SH-SY5Y (cell line): ENCODE measurements at regions not wholly inside any gene's neighbourhood (a gene's known extent, or its start where the extent isn't known, plus 50 kb on each side); places are given as distances from the start of the nearest gene placed in this dataset.

Experiments used
- GATA2 ChIP-seq: IDR thresholded peaks from 2 replicates; pipeline ENCODE4 v1.6.1; 2011; ENCODE audit warnings: mild to moderate bottlenecking, low read depth, low read length
- GATA3 ChIP-seq: IDR thresholded peaks from 2 replicates; pipeline ENCODE4 v1.6.1; 2011; ENCODE audit warnings: low read depth, mild to moderate bottlenecking, low read length, moderate library complexity

DNA sequence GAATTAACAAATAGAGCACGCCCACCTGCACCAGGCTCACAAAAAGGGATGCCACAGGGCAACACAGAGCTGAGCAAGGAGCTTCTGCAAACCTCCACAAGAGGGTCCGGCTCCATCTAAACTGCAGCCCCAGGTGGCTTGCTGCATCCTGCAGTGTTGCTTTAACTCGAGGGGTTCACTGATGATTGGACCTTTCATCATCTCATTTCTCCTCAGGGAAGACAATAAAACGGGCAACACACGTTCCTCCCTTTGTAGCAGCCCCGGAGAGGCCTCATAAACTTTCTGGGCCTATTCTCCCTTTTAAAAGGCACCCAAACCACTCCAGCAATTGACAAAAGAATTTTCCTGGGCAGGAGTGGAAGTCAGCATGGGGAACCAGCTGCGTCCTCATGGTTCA, 161.5 kb upstream of the CDH4 start:
- TF ChIP-seq GATA3 (no peak), GATA2 (no peak)
